ENCODE measurements at regions not wholly inside any gene's neighbourhood (a gene's known extent, or its start where the extent isn't known, plus 50 kb on each side); places are given as distances from the start of the nearest gene placed in this dataset.

GRCh38 chr13:107612376-107612775, 603.0 kb downstream of the LIG4 start:
- TF ChIP-seq CTCF (conservative IDR thresholded peaks at IDR 0.05), result no peak
- TF ChIP-seq EZH2 (IDR thresholded peaks at IDR 0.05; ENCODE audit: low read depth), result no peak
